ENCODE measurements at regions not wholly inside any gene's neighbourhood (a gene's known extent, or its start where the extent isn't known, plus 50 kb on each side); places are given as distances from the start of the nearest gene placed in this dataset.

DNA sequence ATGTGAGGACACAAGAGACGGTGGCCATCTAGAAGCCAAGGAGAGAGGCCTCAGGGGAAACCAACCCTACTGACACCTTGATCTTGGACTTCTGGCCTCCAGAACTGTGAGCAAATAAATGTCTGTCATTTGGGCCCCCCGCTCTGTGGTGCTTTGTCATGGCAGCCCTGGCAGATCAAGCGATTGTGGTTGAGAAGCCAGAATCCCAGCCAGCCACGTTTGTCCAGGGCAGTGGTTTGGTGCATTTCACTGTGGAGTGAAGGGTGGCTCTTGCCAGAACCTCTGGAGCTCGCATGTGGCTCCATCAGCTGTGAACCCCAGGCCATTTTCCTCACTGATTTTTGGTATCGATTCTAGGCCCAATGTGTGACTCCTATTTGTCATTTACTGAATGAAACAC is 404.9 kb downstream of the BCL11B start:
- no peak for DNase-seq (ENCODE audit: low spot score)

DNA sequence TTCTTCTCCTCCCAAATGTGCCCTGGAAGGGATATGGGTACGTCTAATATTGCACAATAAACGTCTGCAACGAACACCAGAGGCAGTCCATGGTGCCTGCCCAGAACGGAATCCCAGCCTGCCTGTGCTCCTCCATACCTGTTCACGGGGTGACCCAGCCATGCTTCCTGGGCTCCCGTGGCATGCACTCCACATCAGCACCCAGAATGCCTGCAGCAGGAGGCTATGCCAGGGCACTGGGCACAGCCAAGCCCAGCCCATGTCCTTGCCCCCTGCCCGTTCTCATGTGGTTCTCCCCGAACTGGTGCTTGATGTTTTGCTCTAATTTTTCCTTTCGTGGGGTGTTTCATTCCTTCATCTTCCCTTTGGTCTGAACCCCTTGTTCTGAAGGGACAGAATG is 404.3 kb downstream of the BCL11B start:
- DNase-seq (ENCODE audit: low spot score), result no peak

DNA sequence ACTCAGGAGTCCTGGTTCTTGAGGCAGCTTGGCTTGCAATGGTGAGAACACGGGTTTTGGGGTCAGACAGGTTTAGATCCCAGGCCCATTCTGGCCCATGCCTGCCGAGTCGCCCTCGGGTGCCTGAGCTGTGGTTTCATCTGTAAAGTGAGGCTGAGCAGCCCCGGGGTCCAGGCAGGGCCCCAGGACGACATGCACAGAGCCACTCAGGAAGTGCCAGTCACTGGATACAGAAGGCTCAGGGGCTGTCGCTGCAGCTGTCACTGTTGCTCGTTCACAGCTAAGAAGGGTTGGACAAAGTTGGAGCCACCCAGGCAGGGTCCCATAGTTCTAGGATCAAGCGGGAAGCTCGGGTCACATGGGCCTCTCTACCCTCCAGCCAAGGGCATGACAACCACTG is 403.1 kb downstream of the BCL11B start:
- no peak for DNase-seq (ENCODE audit: low spot score)

DNA sequence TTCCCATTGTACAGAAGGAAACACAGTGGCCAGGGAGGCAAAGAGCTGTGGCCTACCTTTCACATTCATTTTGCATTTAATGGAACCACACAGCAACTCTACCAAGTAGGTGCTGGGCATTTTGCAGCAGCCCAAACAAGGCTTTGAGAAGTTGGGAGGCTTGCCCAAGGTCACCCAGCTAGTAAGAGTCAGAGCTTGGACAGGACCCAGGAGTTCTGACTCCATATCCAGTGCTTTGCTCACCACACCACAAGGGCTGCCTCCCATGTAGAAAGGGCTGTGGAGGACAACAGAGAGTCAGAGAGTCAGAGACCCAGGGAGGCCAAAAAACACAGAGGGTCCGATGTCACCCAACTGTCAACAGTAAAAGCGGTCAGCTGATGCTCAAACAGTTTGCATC is 400.2 kb downstream of the BCL11B start:
- DNase-seq (ENCODE audit: low spot score), result no peak

DNA sequence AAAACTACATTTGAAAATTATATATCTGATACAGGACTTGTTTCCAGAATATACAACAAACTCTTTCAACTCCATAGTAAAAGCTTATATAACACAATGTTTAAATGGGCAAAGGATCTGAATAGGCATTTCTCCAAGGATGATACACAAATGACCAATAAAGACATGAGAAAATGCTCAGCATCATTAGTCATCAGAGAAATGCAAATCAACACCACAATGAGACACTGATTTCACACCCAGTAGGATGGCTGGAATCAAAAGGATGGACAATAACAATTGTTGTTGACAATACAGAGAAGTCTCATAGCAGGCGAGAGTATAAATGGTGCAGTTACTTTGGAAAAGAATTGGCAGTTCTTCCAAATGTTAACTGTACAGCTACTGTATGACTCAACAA is 394.9 kb downstream of the BCL11B start:
- DNase-seq (ENCODE audit: low spot score), result no peak

DNA sequence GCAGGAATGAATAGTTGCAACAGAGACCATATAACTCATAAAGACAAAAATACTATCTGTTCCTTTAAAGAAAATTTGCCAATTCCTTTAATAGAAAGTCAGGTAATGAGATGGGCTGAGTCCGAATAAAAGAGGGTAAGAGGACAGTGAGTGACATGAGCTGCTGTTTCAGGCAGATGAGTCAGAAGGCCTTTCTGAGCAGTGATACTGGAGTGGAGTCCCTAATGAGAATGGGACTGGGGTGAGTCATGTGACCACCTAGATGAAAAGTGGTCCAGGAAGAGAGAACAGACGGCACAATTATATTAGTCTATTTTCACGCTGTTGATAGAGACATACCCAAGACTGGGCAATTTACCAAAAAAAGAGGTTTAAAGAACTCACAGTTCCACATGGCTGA is 393.7 kb downstream of the BCL11B start:
- no peak for DNase-seq (ENCODE audit: low spot score)

DNA sequence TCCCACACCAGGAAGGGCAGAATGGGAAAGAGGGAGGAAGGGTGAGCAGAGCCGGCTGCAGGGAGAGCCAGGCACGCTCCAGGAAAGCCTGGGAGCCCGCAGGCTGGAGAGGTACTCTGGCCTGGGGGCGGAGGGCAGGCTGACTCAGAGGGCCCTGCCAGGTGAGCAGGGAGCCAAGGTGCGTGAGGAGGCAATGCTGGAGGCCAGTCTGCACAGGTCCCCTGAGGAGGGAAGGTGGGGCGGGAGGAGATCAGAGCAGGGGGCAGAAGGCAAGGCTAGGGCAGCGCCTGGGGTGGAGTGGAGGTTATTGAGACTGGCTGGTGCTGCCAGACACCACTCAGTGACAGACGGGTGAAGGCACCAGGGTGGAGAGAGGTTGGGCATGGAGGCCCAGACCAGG is 385.0 kb downstream of the BCL11B start:
- peak; percentile 47 for DNase-seq (ENCODE audit: low spot score)

DNA sequence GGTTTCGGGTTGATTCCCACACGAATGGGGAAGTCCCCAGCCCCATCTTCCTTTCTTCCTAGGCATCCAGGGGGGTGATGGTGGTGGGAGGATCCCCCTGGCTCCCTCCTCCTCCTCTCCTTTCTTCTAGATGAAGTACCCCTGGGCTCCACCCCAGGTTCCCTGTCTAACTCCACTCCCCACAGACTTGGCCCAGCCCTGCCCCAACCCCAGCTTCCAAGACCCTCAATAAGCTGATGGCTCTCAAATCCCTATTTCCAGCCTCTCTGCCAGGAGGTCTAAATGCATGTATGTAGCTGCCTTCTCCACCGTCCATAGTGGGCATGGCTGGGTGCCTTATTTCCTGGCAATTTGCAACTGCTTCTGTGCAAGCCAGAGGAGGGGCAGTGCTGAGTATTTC is 383.7 kb downstream of the BCL11B start:
- no peak for DNase-seq (ENCODE audit: low spot score)

DNA sequence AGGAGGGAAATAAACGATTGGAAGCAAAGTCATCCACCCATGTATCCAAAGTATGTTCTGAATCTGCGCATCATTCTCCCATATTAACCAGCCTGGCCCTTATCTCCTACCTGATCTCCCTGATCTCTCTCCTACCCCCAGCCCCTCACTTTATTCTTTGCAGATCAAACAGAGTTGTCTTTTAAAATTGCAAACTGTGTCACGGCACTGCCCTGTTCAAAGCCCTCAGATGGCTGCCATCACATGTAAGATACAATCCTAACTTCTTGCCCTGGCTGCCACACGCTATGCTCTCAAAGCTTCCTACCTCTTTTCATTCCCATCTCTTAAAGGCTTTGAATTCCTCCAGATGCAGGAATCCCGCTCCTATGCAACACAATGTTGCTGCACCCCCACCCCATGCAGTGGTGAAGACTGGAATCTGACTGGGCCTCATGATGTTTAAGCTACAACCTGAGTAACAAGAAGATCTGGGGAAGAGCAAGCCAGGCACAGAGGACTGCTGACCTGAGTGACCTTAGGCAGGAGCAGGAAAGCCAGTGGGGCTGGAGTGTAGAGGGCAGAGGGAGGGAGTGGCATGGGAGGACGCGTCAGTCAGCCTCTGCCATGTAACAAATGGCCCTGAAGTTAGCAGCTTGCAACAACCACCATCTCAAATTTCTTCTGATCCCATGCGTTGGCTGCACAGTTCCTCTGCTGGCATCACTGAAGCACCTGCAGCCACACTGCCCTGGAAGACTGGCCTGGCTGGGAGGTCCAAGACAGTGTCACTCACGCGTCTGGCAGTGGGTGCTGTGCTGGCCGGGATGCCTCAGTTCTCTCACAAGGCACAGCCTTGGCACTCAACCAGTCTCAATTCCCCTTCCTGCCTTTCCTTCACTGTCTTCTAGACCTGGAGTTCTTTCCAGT is 382.8 kb downstream of the BCL11B start:
- no peak for DNase-seq (ENCODE audit: low spot score)

DNA sequence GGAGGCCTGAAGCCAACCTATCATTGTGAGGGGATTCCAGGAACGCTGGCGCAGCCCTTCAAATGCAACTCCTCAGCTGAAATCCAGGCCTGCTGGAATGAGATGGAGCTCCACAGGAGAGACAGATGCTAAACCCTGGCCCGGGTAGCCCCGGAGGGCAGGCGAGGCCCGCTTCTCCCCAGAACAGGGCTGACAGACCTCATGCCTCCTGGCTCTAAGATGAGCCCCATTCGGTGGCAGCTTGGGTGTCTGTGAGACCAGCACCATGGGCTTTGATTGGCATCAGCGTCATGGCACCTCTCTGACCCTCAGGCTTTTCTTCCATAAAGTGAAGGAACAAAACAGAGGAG is 382.2 kb downstream of the BCL11B start:
- DNase-seq (ENCODE audit: low spot score), result no peak

DNA sequence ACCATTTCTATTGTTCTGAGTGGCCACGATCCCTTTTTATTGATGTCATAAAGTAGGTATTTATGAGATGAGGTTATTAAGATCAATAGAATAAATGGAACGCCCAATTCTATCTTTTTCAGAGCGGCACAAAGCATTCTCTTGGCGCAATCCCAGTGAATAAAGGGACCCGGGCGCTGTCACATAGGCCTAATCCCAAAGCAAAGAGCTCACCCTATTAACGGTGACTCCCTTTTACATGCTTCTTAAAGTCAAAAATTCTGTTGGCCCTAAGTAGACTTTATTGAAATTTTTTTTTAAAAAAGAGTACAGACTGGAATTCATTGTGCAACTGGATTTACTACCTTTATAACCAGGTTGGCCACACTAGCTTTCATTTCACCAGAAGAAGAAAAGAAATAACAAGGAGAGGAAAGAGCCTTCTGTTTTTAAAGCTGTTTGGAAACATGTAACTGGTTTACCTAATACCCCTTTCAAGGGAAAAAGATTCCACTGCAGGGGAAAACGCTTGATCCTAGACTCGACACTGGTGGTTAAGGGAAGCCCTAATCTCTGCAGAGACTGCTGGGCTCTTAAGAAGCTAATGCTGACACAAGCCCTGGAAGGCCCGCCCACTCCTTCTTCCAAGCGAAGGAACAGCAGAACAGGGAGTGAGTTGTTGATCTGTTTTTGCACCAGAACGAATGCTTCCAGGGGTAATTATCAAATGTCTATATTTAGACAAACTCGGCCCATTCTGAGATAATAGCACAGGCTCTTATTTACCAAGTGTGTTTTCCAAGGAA is 381.2 kb downstream of the BCL11B start:
- no peak for DNase-seq (ENCODE audit: low spot score)

DNA sequence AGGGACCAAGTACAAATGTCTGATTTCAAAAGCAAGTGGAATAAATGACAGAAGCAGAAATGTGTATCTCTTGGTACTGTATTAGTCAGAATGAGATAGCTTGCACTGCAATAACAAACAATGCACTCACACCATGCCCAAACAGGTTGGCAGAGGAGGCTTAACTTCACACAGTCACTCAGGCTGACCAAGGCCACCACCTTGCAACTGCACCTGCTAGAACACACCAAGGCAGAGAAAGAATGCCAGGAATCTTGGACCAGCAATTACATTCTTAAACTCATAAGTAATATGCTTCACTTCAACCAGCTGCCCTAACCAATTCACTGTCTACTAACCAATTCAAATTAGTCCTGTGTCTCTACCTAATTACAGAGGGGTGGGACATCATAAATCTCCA is 378.3 kb downstream of the BCL11B start:
- DNase-seq (ENCODE audit: low spot score), result no peak

DNA sequence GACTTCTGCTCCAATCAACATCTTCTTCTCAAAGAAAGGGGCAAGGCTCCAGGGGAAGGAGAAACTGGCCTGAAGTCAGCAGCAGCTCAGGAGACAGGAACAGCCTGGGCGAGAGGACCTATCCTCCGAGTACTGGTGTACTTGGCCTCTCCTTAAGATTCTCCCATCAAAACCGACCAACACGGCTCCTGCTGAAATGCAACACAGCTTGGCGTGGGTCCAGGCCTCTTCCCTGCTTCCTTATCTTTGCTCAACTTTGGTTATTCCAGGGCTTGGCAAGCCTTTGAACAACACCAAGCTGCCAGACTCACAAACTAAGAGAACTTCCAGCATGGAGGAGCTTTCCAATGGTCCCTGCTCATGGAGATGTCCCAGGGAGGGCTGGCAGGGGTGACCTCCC is 377.4 kb downstream of the BCL11B start:
- no peak for DNase-seq (ENCODE audit: low spot score)

DNA sequence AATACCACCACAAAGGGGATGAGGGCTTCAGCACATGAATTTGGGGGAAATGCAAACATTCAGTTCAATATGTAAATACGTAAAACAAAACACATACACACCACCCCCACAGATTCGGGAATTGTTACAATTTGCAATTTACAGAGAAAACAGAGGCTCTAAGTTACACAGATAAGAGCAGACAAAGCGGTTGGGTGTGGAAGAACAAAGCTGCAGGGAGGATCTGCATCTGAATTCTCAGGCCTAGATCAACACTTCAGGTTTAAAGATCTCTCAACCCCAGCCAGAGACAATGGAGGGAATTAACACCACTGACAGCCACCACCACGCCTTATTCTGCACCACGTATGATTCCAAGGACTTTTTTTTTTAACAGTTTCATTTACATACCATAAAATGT is 375.5 kb downstream of the BCL11B start:
- DNase-seq (ENCODE audit: low spot score), result no peak

DNA sequence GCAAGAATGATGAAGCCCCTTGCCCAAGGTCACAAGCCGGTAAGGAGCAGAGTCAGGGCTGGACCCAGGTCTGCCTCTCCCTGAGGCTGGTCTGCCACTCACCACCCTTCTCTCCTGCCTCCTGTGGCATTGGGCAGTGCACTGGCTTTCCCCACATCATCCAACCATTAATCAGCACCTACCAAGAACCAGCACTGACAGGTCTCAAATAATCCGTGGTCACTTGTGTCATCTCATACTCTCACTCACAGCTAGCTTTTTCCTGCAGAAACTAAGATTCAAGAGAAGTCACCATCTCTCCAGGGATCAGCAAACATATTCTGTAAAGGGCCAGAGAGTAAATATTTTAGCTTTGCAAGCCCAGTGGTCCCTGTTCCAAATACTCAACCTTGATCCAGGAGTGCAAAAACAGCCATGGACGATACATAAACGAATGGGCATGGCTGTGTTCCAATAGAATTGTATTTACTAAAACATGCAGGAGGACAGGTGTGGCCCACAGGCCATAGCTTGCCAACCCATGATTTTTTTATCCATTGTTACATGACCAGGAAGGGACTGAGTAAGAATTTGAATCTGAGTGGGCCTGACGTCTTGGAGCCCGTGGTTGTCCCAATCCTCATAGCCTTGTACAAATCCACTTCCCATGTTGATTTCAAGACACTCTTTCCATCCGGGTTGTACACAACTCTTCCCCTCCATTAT is 374.2 kb downstream of the BCL11B start:
- DNase-seq (ENCODE audit: low spot score), result no peak

DNA sequence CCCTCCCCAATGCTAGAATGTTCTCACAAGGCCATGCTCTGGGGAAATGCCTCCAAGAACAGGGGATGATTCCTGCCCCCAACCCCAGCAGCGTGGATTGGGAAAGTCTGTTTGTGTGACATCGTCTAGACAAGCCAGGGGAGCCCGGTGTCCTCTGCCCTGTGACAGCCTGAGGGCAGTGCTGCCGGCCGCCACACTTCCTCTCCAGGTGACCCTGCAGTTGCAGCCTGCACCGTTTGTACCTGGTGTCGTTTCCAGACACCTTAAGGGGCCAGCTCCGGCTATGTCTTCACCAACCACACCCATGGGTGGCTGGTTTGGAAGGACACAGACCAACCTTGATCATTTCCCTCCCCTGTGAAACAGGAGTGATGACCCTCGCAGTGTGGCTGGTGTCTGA is 372.6 kb downstream of the BCL11B start:
- no peak for DNase-seq (ENCODE audit: low spot score)

DNA sequence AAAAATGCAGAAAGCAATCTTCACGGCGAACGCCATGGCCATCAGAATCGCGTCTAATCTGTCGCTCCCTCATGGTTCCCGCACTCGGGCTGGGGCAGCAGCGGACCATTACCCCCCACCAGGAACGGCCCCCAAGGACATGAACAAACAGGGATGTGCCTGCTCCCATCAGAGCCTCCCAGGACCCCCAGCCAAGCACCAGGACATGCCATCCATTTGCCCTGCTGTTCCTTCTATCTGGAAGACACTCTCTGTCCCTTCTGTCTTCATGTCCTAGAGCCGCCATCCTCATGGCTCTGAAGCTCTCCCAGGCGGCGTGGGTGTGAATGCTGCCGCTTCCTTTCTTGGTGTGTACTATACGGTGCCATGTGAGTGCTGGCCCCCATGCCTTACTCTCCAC is 371.8 kb downstream of the BCL11B start:
- no peak for DNase-seq (ENCODE audit: low spot score)

DNA sequence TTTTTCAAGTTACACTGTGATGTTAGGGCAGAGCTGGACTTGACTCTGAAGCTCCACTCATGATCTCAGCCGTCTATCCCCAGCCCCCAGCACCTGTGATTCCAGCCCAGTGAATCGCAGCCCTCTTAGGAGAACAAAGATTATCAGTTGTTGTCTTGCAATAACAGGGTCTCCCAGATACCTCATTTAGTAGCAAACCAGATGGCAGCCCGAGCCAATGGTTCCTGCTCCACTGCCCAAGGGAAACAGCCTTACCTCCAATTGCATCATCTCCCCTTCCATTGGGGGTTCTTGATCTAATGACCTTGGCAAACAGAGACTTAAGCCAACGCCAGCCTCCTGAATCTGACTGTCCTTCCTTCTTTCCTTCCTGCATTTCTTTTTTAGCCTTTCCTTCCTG is 371.2 kb downstream of the BCL11B start:
- DNase-seq (ENCODE audit: low spot score), result no peak

DNA sequence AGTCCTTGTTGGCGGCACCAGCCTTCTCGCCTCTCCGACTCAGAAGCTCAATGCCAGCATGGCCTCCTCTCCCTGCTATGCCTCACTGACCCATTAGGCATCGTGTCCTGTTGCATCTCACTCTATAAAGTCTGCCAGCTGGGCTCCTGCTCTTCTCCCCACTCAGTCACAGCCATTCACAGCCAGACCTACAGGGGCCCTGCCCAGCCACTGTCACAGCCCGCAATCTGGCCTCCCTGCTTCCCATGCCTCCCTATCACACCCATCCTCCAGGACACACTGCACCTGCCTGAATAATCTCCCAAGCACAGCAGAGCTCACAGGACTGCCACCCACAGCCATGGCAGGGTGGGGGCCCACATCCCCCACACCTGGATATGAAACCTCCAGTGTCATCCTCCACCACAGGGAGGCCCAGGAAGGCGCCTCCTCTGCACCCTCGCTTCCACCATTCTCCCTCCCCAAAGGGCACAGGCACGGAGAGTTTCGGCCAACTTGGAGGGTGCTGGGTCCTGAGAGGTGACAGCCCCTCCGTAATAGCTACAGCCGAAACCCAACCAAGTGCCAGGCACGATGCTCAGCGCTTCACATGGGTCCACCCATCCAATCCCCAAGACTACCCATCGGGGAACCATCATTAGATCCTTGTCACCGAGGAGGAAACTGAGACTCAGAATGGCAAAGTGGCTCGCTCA is 370.3 kb downstream of the BCL11B start:
- no peak for DNase-seq (ENCODE audit: low spot score)

DNA sequence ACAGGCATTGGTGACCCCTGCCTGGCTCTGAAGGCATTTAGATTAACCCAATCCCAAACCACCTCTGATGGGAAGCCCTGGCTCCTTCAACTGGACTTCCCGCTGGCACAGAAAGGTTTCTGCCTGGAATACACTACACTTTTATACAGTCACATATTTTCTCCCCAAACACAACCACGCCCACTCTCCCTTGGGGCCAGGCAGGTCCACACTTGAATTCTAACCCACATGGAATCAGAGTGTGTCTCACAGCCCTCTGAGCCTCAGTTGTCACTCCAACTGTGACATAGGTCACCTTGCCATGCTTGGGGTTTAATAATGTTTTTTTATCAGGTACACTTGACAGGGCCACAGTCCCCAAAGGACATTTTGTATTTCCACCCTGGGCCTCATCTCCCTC is 368.6 kb downstream of the BCL11B start:
- no peak for DNase-seq (ENCODE audit: low spot score)

DNA sequence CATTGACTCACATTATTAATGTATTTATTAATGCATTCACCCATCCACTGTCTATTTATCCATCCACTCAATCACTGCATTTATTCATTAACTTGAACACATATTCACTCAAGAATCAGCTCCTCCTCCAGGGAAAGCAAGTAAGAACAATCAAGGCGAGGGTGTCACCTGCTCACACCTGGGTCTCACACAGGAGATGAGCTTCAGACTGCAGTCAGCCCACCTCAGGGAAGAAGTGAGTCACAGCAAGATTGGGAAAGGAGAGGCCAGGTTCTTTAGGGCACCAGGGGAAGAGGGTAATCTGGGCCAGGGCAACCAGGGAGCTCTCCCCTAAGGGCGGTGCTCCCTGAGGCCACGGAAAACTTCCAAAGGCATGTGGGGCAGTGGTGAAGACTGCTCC is 367.3 kb downstream of the BCL11B start:
- no peak for DNase-seq (ENCODE audit: low spot score)
